B cell (primary cell): ENCODE measurements at regions not wholly inside any gene's neighbourhood (a gene's known extent, or its start where the extent isn't known, plus 50 kb on each side); places are given as distances from the start of the nearest gene placed in this dataset.

Experiments
- ATAC-seq: fragments of 200-7000 bp; cut with Tn5 transposase; one replicate; pipeline ENCODE4 v1.10.0; 2021; ENCODE audit warnings: low read depth, mild to moderate bottlenecking, moderate number of reproducible peaks, moderate library complexity
- CTCF ChIA-PET: fragments of 350-600 bp; sonication (Branson Sonifier 250); formaldehyde crosslinking; loops from one replicate; lab custom pipeline; 2021; ENCODE audit warnings: antibody characterized with exemption, inconsistent platforms; lab: Charles Lee
- POLR2A ChIA-PET: fragments of 350-600 bp; sonication (Branson Sonifier 250); formaldehyde crosslinking; loops from one replicate; lab custom pipeline; 2021; ENCODE audit warnings: antibody characterized with exemption; lab: Charles Lee
- DNase-seq: peaks from one replicate; pipeline ENCODE4 v3.0.0; 2013
- H2AFZ ChIP-seq: 2 replicates; pipeline ENCODE4 v1.6.1; 2012; ENCODE audit warnings: mild to moderate bottlenecking, low read depth, low read length; ENCODE audit not compliant: insufficient read depth, poor library complexity, severe bottlenecking
- H3K27ac ChIP-seq, 2 donors: 1 replicate in 1 of 2; 2 replicates in 1 of 2; pipeline ENCODE4 v1.5.1; 2012 to 2013; ENCODE audit warnings: low read length in 2 of 2, mild to moderate bottlenecking in 2 of 2, moderate library complexity in 1 of 2
- H3K27me3 ChIP-seq, 4 experiments: fragments of 200-600 bp in 1 of 4; sonication (generic) in 1 of 4; replicated peaks in 1 of 4; 1 replicate in 2 of 4; 2 replicates in 2 of 4; pipeline versions ENCODE4 v1.6.1 to v1.7.0; 2013 to 2016; ENCODE audit warnings: low read length in 3 of 4, mild to moderate bottlenecking in 2 of 4, mixed read lengths in 1 of 4, moderate library complexity in 1 of 4; ENCODE audit not compliant: insufficient read depth in 4 of 4, control insufficient read depth in 3 of 4; ENCODE audit errors: control extremely low read depth in 1 of 4
- H3K36me3 ChIP-seq, 2 experiments: replicated peaks in 1 of 2; 1 replicate in 1 of 2; 2 replicates in 1 of 2; pipeline versions ENCODE4 v1.6.1 to v1.7.1; 2013; ENCODE audit warnings: low read length in 1 of 2; ENCODE audit not compliant: insufficient read depth in 2 of 2, control insufficient read depth in 1 of 2; ENCODE audit errors: control extremely low read depth in 1 of 2, extremely low read depth in 1 of 2
- H3K4me1 ChIP-seq, 2 donors: fragments of 200-600 bp in 1 of 2; sonication (generic) in 1 of 2; 1 replicate in 1 of 2; 2 replicates in 1 of 2; pipeline versions ENCODE4 v1.5.1 to v1.6.1; 2013 to 2017; ENCODE audit warnings: low read length in 2 of 2; ENCODE audit not compliant: control insufficient read depth in 2 of 2, insufficient read depth in 2 of 2
- H3K4me2 ChIP-seq: replicated peaks from 2 replicates; pipeline ENCODE3; 2012; ENCODE audit warnings: mild to moderate bottlenecking, low read depth, low read length; ENCODE audit not compliant: poor library complexity, severe bottlenecking
- H3K4me3 ChIP-seq, 5 experiments: fragments of 200-600 bp in 1 of 5; sonication (generic) in 1 of 5; 1 replicate in 3 of 5; 2 replicates in 2 of 5; pipeline versions ENCODE4 v1.5.1 to v1.7.0; 2011 to 2016; ENCODE audit warnings: low read length in 4 of 5, mild to moderate bottlenecking in 4 of 5, low read depth in 2 of 5, control low read depth in 1 of 5, moderate library complexity in 1 of 5; ENCODE audit not compliant: insufficient read depth in 1 of 5; ENCODE audit errors: control extremely low read depth in 1 of 5, extremely low read depth in 1 of 5
- H3K79me2 ChIP-seq: fragments of 200-600 bp; sonication (generic); one replicate; pipeline ENCODE4 v1.6.0; 2016; ENCODE audit warnings: low read length; ENCODE audit not compliant: control insufficient read depth, insufficient read depth
- H3K9ac ChIP-seq: fragments of 200-600 bp; sonication (generic); 2 replicates; pipeline ENCODE4 v1.6.1; 2017; ENCODE audit warnings: mild to moderate bottlenecking, low read length, moderate library complexity
- H3K9me3 ChIP-seq, 3 donors: one replicate each; pipeline versions ENCODE4 v1.6.1 to v1.7.1; 2013; ENCODE audit warnings: low read length in 2 of 3; ENCODE audit not compliant: control insufficient read depth in 2 of 3, insufficient read depth in 1 of 3; ENCODE audit errors: control extremely low read depth in 1 of 3
- H4K20me1 ChIP-seq: 2 replicates; pipeline ENCODE4 v1.6.0; 2012; ENCODE audit warnings: mild to moderate bottlenecking, low read length; ENCODE audit not compliant: insufficient read depth, control insufficient read depth, poor library complexity, severe bottlenecking
- H3K27ac Mint-ChIP-seq: one replicate; pipeline ENCODE4 v1.8.0; 2021; ENCODE audit warnings: mixed read lengths
- H3K27me3 Mint-ChIP-seq: one replicate; pipeline ENCODE4 v1.8.0; 2021; ENCODE audit warnings: mixed read lengths
- H3K4me1 Mint-ChIP-seq: one replicate; pipeline ENCODE4 v1.8.0; 2021; ENCODE audit warnings: mixed read lengths
- H3K4me3 Mint-ChIP-seq: one replicate; pipeline ENCODE4 v1.8.0; 2021; ENCODE audit warnings: mixed read lengths
- H3K9me3 Mint-ChIP-seq: one replicate; pipeline ENCODE4 v1.8.0; 2022; ENCODE audit warnings: mixed read lengths; ENCODE audit not compliant: insufficient read depth
- EZH2 ChIP-seq: IDR thresholded peaks from 2 replicates; pipeline ENCODE4 v1.6.1; 2012; ENCODE audit warnings: borderline replicate concordance, low read depth, mild to moderate bottlenecking, moderate library complexity, low read length; ENCODE audit not compliant: insufficient read depth, poor library complexity, severe bottlenecking
- WGBS: methylation state at CpG from one replicate; pipeline ENCODE4 v1.1.5; 2013; ENCODE audit warnings: missing lambda C conversion rate; ENCODE audit not compliant: insufficient coverage; 5-methylcytosine and 5-hydroxymethylcytosine counted together
- intact Hi-C: fragments of 100-400 bp; cut with micrococcal nuclease; formaldehyde crosslinking; loops from one replicate; pipeline ENCODE4 v1.10.0; 2022
- TF ChIP-seq, protein P1 (sequence below): fragments of 200-600 bp; IDR thresholded peaks from one replicate; pipeline ENCODE4 v1.8.0; 2022; ENCODE audit warnings: antibody characterized with exemption, mild to moderate bottlenecking

GRCh38 chr4:123319639-123320038, 77.0 kb upstream of the SPRY1 start:
- Histone ChIP-seq H3K36me3 (peaks cover 0 to 2% of the 10 kb centered on the region in 2 experiments), H4K20me1 (no peaks in the 10 kb centered on the region), H3K27me3 (no peaks in the 10 kb centered on the region), H3K9ac (no peak overlapping the region), H3K79me2 (no peaks in the 10 kb centered on the region), H3K4me1 (peaks cover 3 to 8% of the 10 kb centered on the region in 2 donors), H3K27ac (no peak overlapping the region), H2AFZ (no peak overlapping the region), H3K9me3 (peaks cover 0 to 5% (median 4%) of the 10 kb centered on the region in 3 donors), H3K4me3 (no peak overlapping the region), H3K4me2 (no peak overlapping the region)
- Mint-ChIP-seq H3K27me3 (no peaks in the 10 kb centered on the region), H3K9me3 (peaks cover 8% of the 10 kb centered on the region), H3K27ac (no peak overlapping the region), H3K4me1 (peaks cover 4% of the 10 kb centered on the region), H3K4me3 (no peak overlapping the region)
- no peak for TF ChIP-seq EZH2
- TF ChIP-seq, protein P1, sequence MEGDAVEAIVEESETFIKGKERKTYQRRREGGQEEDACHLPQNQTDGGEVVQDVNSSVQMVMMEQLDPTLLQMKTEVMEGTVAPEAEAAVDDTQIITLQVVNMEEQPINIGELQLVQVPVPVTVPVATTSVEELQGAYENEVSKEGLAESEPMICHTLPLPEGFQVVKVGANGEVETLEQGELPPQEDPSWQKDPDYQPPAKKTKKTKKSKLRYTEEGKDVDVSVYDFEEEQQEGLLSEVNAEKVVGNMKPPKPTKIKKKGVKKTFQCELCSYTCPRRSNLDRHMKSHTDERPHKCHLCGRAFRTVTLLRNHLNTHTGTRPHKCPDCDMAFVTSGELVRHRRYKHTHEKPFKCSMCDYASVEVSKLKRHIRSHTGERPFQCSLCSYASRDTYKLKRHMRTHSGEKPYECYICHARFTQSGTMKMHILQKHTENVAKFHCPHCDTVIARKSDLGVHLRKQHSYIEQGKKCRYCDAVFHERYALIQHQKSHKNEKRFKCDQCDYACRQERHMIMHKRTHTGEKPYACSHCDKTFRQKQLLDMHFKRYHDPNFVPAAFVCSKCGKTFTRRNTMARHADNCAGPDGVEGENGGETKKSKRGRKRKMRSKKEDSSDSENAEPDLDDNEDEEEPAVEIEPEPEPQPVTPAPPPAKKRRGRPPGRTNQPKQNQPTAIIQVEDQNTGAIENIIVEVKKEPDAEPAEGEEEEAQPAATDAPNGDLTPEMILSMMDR, result no peak
- DNase-seq (no peak), ATAC-seq (no peak)
- POLR2A ChIA-PET, result no interaction called here
- WGBS, result no CpG with 5 or more reads among the region's 2 CpGs
- CTCF ChIA-PET, result no interaction called here
- intact Hi-C loops, result no loop called here

DNA sequence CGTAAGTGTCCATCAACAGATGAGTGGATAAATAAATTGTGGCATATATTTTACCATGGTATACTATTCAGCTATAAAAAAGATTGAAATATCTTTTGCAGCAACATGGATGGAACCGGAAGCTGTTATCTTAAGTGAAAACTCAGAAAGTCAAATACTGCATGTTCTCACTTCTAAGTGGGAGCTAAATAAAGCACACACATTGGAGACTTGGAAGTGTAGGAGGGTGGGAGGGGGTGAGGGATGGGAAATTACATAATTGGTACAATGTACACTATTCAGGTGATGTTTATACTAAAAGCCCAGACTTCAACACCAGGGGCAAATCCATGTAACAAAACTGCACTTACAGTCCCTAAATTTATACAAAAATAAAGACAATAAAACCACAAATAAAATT, 72.6 kb upstream of the SPRY1 start:
- peaks cover 8% of the 10 kb centered on the region for H3K9me3 Mint-ChIP-seq
- intact Hi-C loops, result no loop called here
- H3K27ac Mint-ChIP-seq, result no peak overlapping the region

More for the DNA sequence above, 72.6 kb upstream of the SPRY1 start:
- POLR2A ChIA-PET, result no interaction called here
- TF ChIP-seq, protein P1, result no peak
- TF ChIP-seq EZH2, result no peak
- CTCF ChIA-PET, result no interaction called here
- no peaks in the 10 kb centered on the region for H3K36me3 ChIP-seq
- no CpG with 5 or more reads among the region's 2 CpGs for WGBS
- no peak overlapping the region for H2AFZ ChIP-seq
- H3K79me2 ChIP-seq, result no peaks in the 10 kb centered on the region
- Mint-ChIP-seq H3K27me3 (no peaks in the 10 kb centered on the region), H3K4me3 (no peak overlapping the region), H3K4me1 (peaks cover 28% of the 10 kb centered on the region)
- no peaks in the 10 kb centered on the region for H3K27me3 ChIP-seq
- H3K4me1 ChIP-seq, result peaks cover 27% of the 10 kb centered on the region in 2 donors
- no peak overlapping the region for H3K27ac ChIP-seq
- ATAC-seq, result no peak
- H3K9me3 ChIP-seq, result peaks cover 0 to 5% (median 4%) of the 10 kb centered on the region in 3 donors
- no peaks in the 10 kb centered on the region for H4K20me1 ChIP-seq
- no peak for DNase-seq
- no peak overlapping the region for H3K9ac ChIP-seq
- no peak overlapping the region for H3K4me2 ChIP-seq
- H3K4me3 ChIP-seq, result no peak overlapping the region
